PC-9 (cell line): ENCODE measurements at regions not wholly inside any gene's neighbourhood (a gene's known extent, or its start where the extent isn't known, plus 50 kb on each side); places are given as distances from the start of the nearest gene placed in this dataset.

Experiments used
- CTCF ChIP-seq: fragments of 200-600 bp; sonication (generic); conservative IDR thresholded peaks from 2 replicates; pipeline ENCODE4 v1.6.1; 2017; ENCODE audit warnings: mixed run types, antibody characterized with exemption, mild to moderate bottlenecking, moderate library complexity
- EZH2 ChIP-seq: fragments of 200-600 bp; sonication (generic); IDR thresholded peaks from 2 replicates; pipeline ENCODE4 v1.8.0; 2017; ENCODE audit warnings: antibody characterized with exemption, low read depth

GRCh38 chr11:69978841-69979614 lies 99.1 kb upstream of the ANO1 start:
- no peak for TF ChIP-seq CTCF
- TF ChIP-seq EZH2 = no peak
